ENCODE measurements at regions not wholly inside any gene's neighbourhood (a gene's known extent, or its start where the extent isn't known, plus 50 kb on each side); places are given as distances from the start of the nearest gene placed in this dataset.

DNA sequence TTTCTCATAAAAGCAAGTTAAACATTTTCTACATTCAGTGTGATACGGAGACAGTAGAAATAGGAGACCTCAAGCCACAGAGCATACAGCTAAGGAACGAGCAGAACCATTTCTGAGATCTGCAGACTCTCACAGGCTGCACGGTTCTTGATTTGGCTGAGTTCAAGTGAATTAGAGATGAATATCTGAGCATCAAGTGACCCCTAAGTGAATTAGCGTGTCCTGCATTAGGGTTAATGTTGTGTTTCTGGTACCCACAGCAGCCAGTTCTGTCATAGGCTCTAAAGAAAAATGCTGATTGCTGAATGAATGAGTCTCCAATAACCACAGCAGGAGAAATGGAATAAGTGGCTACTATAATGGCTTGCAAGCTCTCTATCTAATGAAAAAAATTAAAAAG lies 265.9 kb upstream of the SYT4 start:
- no peak for DNase-seq (ENCODE audit: low spot score)
- Mint-ChIP-seq H3K9me3 (peaks cover 10% of the 10 kb centered on the region), H3K36me3 (ENCODE audit: low read depth) (no peaks in the 10 kb centered on the region), H3K4me3 (ENCODE audit: low read depth) (no peak overlapping the region), H3K27me3 (ENCODE audit: low read depth) (no peaks in the 10 kb centered on the region), H3K27ac (no peak overlapping the region), H3K4me1 (ENCODE audit: low read depth) (no peaks in the 10 kb centered on the region)
- intact Hi-C loops (cut with micrococcal nuclease) = no loop called here

DNA sequence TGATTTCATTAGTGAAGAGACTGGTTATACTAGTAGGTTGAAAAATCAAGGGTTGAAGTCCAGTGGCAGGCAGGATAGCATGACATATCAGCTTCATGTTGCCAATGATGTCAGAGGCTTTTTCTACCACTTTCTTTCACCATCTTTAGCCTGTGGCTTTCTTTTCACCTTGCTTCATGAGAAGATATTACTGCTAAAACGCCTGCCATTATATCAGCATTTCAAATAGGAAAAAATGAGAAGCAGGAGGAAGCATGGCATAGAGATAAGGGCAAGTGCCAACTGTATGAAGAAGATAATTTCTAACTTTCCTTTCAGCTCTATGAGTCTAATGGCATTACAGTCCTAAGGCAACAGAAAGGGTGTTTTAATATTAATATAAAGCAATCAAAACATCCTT lies 270.2 kb upstream of the SYT4 start:
- no peaks in the 10 kb centered on the region for H3K4me1 Mint-ChIP-seq (ENCODE audit: low read depth)
- intact Hi-C loops (cut with micrococcal nuclease) = no loop called here
- H3K4me3 Mint-ChIP-seq (ENCODE audit: low read depth) = no peak overlapping the region
- H3K27me3 Mint-ChIP-seq (ENCODE audit: low read depth) = no peaks in the 10 kb centered on the region
- H3K36me3 Mint-ChIP-seq (ENCODE audit: low read depth) = no peaks in the 10 kb centered on the region
- peaks cover 19% of the 10 kb centered on the region for H3K9me3 Mint-ChIP-seq
- H3K27ac Mint-ChIP-seq = no peak overlapping the region
- DNase-seq (ENCODE audit: low spot score) = no peak

DNA sequence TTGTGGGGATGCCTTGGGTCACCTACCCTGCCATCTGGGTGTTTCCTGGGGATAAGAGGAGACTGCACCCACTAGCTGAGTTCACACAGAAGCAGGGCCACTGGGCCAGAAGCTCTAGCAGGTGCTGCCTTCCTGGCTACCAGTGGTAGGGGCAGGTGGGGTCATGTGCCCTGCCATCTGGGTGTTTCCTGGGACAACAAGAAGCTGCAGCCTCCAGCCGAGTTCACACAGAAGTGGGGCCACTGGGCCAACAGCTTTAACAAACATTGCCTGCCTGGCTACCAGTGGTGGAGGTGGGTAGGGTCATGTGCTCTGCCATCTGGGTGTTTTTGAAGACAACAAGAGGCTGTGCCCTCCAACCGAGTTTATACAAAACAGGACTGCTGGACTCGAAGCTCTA lies 282.2 kb upstream of the SYT4 start:
- intact Hi-C loops (cut with micrococcal nuclease) = no loop called here
- Mint-ChIP-seq H3K4me1 (ENCODE audit: low read depth) (no peaks in the 10 kb centered on the region), H3K27ac (no peak overlapping the region), H3K27me3 (ENCODE audit: low read depth) (no peaks in the 10 kb centered on the region), H3K9me3 (peaks cover 9% of the 10 kb centered on the region), H3K36me3 (ENCODE audit: low read depth) (no peaks in the 10 kb centered on the region), H3K4me3 (ENCODE audit: low read depth) (no peak overlapping the region)
- DNase-seq (ENCODE audit: low spot score) = no peak

DNA sequence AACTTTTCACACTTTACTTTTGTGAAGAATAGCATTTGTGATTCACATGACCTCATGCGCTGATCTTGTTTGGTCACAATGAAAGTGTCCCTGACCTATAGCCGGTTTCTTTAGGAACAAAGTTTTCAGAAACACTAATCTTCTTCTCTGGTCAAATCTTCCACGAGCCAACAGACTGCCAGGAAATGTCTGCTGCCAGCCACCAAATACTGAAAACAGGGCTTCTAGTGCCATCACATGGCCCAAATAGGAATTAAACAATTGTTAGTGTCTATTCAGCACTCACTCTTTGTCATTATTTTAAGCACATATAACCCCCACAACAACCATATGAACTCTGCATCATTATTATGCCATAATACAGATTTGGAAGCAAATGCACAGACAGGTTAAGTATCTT lies 286.5 kb upstream of the SYT4 start:
- intact Hi-C loops (cut with micrococcal nuclease) = no loop called here

DNA sequence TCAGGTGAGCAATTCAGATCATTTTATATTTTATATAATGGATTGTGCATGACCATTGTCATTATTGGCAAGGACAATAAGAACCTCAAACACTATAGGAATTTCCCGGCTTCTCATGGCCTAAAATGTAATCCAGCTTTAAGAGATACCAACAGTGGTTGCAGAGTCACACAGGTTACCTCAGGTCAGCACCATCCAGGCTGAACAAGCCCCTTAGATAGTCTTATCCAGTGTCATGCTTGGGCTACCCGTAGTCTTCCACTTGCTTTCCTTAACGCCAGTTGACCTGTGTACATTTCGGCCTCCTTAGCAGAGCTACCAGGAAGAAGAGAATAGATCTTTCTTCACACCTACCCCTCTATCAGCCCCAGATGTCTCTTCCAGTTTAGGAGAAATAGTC lies 293.3 kb upstream of the SYT4 start:
- Mint-ChIP-seq H3K9me3 (no peaks in the 10 kb centered on the region), H3K4me3 (ENCODE audit: low read depth) (no peak overlapping the region), H3K36me3 (ENCODE audit: low read depth) (no peaks in the 10 kb centered on the region), H3K4me1 (ENCODE audit: low read depth) (peaks cover 2% of the 10 kb centered on the region), H3K27me3 (ENCODE audit: low read depth) (no peaks in the 10 kb centered on the region), H3K27ac (no peak overlapping the region)
- intact Hi-C loops (cut with micrococcal nuclease) = loop anchor here (2.0 kb wide), 1 partner anchor 16 kb away; no protein-coding TSS in a partner anchor
- no peak for DNase-seq (ENCODE audit: low spot score)

More for the DNA sequence above, 286.5 kb upstream of the SYT4 start:
- no peaks in the 10 kb centered on the region for H3K4me1 Mint-ChIP-seq (ENCODE audit: low read depth)
- no peak overlapping the region for H3K27ac Mint-ChIP-seq
- H3K9me3 Mint-ChIP-seq = peaks cover under 1% of the 10 kb centered on the region
- no peaks in the 10 kb centered on the region for H3K36me3 Mint-ChIP-seq (ENCODE audit: low read depth)
- no peaks in the 10 kb centered on the region for H3K27me3 Mint-ChIP-seq (ENCODE audit: low read depth)
- no peak for DNase-seq (ENCODE audit: low spot score)
- H3K4me3 Mint-ChIP-seq (ENCODE audit: low read depth) = no peak overlapping the region

DNA sequence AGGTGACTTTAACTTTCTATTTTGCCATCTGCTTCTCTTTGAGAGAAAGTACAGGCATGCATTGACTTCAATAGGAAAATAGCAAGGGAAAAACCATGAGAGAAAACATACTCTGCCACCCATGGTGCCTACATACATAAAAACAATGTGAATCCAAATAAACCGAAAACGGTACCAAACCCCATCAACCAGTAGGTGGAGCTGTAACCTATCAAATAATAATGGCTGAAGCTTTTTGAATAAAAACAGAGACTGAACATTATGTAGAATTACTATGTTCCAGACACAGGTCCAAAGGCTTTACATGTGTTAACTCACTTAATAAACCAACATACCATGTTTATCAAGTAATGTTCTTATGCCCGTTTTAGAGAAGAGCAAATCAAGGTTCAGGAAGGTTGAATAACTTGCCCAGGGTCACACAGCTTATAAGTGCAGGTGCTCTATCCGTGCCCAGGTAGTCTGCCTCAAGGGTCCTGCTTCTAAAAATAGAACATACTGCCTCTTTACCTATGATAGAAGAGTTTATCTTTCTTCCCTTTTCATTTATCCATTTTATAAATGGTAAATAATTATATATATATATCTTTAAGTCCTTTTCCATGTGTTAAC lies 293.9 kb upstream of the SYT4 start:
- no peak for DNase-seq (ENCODE audit: low spot score)
- no peaks in the 10 kb centered on the region for H3K9me3 Mint-ChIP-seq
- no peak overlapping the region for H3K4me3 Mint-ChIP-seq (ENCODE audit: low read depth)

DNA sequence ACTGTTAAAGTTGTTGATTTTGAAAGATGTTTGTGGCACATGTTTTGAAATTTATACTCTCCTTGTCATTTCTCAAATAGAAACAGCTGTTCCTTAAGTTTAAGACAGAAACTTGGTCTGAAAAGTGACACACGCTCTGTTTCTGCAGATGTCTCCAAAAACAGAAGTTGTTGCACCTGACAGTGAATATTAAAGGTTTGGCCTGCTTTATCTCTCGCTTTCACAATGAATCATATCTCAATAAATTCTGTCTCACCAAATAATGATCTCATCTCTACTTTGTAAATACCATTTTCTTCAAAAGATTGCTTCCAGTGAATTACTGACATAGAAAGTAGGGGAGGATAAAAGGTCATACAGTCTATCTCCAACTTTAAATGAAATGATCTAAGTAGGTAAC lies 294.9 kb upstream of the SYT4 start:
- intact Hi-C loops (cut with micrococcal nuclease) = no loop called here
- H3K36me3 Mint-ChIP-seq (ENCODE audit: low read depth) = no peaks in the 10 kb centered on the region
- H3K9me3 Mint-ChIP-seq = no peaks in the 10 kb centered on the region
- H3K27ac Mint-ChIP-seq = no peak overlapping the region
- no peak for DNase-seq (ENCODE audit: low spot score)
- H3K4me3 Mint-ChIP-seq (ENCODE audit: low read depth) = no peak overlapping the region
- H3K4me1 Mint-ChIP-seq (ENCODE audit: low read depth) = peaks cover 2% of the 10 kb centered on the region
- no peaks in the 10 kb centered on the region for H3K27me3 Mint-ChIP-seq (ENCODE audit: low read depth)

More for the DNA sequence above, 293.9 kb upstream of the SYT4 start:
- H3K4me1 Mint-ChIP-seq (ENCODE audit: low read depth) = peaks cover 2% of the 10 kb centered on the region
- H3K27ac Mint-ChIP-seq = no peak overlapping the region
- no peaks in the 10 kb centered on the region for H3K36me3 Mint-ChIP-seq (ENCODE audit: low read depth)
- no peaks in the 10 kb centered on the region for H3K27me3 Mint-ChIP-seq (ENCODE audit: low read depth)
- intact Hi-C loops (cut with micrococcal nuclease) = loop anchor here (2.0 kb wide), 1 partner anchor 16 kb away; no protein-coding TSS in a partner anchor

DNA sequence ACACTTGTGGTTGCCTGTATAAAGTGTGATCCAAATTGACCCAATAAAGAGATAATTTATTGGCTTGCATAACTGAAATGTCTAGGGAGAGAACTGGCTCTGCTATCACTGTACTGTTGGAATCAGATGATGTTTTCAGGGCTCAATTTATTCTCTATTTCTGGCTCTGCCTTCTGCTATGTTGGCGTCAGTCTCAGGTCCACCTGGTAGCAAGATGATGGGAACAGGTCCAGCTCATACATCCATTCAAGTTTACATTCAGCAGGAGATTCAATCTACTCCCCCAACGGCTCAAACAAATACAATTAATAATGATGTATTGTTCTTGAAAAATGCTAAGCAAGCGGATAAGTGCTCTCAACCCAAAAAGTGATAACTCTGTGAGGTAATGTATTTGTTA lies 297.7 kb upstream of the SYT4 start:
- H3K4me1 Mint-ChIP-seq (ENCODE audit: low read depth) = peaks cover 2% of the 10 kb centered on the region
- no peak overlapping the region for H3K4me3 Mint-ChIP-seq (ENCODE audit: low read depth)
- H3K27me3 Mint-ChIP-seq (ENCODE audit: low read depth) = no peaks in the 10 kb centered on the region
- intact Hi-C loops (cut with micrococcal nuclease) = no loop called here
- H3K9me3 Mint-ChIP-seq = no peaks in the 10 kb centered on the region
- no peaks in the 10 kb centered on the region for H3K36me3 Mint-ChIP-seq (ENCODE audit: low read depth)
- no peak for DNase-seq (ENCODE audit: low spot score)
- no peak overlapping the region for H3K27ac Mint-ChIP-seq

DNA sequence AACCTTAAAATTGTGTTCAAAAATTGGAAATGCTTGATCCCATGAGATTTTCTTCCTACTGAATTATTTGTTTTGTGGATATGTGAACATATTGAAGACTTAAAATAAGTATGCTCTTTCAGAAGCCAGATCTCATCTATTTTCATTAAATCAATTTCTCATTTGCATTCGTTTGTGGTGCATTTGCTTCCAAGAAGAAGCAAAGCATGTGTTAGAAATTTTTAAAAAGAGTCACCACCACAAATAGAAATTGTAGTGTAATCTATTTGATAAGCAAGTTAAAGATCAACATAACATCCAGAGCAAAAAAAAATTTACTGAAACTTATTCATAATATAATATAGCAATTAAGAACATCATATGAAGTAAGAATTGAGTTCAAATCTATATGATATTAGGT lies 300.9 kb upstream of the SYT4 start:
- no peaks in the 10 kb centered on the region for H3K4me1 Mint-ChIP-seq (ENCODE audit: low read depth)
- no peak overlapping the region for H3K4me3 Mint-ChIP-seq (ENCODE audit: low read depth)
- H3K27me3 Mint-ChIP-seq (ENCODE audit: low read depth) = no peaks in the 10 kb centered on the region
- H3K27ac Mint-ChIP-seq = no peak overlapping the region
- intact Hi-C loops (cut with micrococcal nuclease) = no loop called here
- no peaks in the 10 kb centered on the region for H3K36me3 Mint-ChIP-seq (ENCODE audit: low read depth)
- DNase-seq (ENCODE audit: low spot score) = no peak
- H3K9me3 Mint-ChIP-seq = no peaks in the 10 kb centered on the region

DNA sequence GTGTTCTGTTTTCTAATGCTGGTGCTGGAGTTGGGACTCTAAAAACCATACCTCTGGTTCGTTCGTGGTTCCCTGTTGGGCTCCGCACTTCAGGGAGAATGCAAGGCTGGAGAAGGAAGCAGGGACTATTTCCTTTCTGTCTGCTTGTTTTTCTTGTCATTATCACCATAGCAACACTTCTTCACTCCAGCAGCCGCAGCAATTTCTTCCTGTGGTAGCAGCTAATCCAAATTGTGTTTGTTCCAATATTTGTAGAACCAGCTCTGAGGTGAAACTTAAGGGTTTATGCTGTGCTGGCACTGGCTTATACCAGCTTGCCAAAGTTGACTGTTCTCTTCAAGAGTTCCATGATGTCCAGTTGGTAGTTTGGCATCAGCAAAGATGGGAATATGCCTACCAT lies 301.4 kb upstream of the SYT4 start:
- no peaks in the 10 kb centered on the region for H3K4me1 Mint-ChIP-seq (ENCODE audit: low read depth)
- H3K27me3 Mint-ChIP-seq (ENCODE audit: low read depth) = no peaks in the 10 kb centered on the region
- H3K27ac Mint-ChIP-seq = no peak overlapping the region
- H3K9me3 Mint-ChIP-seq = no peaks in the 10 kb centered on the region
- intact Hi-C loops (cut with micrococcal nuclease) = no loop called here
- no peaks in the 10 kb centered on the region for H3K36me3 Mint-ChIP-seq (ENCODE audit: low read depth)
- no peak for DNase-seq (ENCODE audit: low spot score)
- no peak overlapping the region for H3K4me3 Mint-ChIP-seq (ENCODE audit: low read depth)

DNA sequence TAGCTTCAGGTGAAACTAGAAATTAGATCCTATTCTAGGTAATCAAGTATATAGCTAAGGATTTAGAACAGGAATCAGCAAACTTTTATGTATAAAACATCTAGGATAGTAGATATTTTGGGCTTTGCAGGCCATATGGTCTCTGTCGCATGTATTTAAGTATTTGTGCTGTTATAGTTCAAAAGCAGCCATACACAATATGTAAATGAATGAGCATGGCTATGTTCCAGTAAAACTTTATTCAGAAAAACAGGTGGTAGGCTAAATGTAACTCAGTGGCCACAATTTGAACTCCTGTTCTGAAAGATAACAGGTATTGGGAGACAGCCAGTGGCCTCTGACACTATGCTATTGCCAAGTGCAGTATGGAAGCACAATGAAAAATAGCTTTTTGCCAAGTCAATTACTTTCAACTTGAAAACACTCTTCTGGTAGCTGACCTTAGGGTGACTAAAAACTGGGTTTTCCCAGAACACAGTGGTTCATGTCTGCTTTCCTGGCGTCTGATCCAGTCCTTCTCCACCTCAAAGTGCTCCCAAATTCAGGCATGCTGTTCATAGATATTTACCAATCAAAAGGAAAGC lies 304.7 kb upstream of the SYT4 start:
- Mint-ChIP-seq H3K9me3 (no peaks in the 10 kb centered on the region), H3K4me3 (ENCODE audit: low read depth) (no peak overlapping the region), H3K36me3 (ENCODE audit: low read depth) (no peaks in the 10 kb centered on the region), H3K27ac (no peak overlapping the region), H3K4me1 (ENCODE audit: low read depth) (no peaks in the 10 kb centered on the region), H3K27me3 (ENCODE audit: low read depth) (no peaks in the 10 kb centered on the region)
- DNase-seq (ENCODE audit: low spot score) = no peak
- intact Hi-C loops (cut with micrococcal nuclease) = no loop called here

DNA sequence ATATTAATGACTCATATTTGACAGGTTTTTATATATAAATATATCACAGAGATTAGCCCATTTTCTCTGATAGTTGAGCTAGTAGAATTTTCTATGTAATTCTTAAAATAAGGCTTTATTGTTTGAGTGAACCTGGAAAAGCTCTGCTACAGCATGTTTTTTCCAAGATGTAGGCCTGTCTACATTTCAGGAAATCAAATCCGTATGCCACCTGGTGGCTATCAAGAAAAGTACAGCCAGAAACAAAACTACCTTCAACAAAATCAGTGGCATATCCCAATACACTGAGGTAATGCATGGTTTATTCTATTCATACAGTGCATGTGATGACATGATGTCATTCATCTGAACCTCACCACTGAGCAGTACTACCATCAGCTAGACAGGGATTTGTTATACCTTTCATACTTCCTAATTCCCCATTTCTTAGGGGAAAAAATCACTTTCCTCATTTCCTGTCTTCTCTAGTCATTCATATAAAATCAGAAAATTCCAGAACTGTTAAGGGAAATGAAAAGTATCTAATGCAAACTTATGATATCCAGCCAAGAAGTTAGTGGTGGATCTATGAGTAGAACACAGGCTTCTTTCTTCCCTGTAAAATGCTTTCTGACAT lies 310.4 kb upstream of the SYT4 start:
- no peak overlapping the region for H3K4me3 Mint-ChIP-seq (ENCODE audit: low read depth)
- no peak for DNase-seq (ENCODE audit: low spot score)
- no peaks in the 10 kb centered on the region for H3K27me3 Mint-ChIP-seq (ENCODE audit: low read depth)
- no peaks in the 10 kb centered on the region for H3K36me3 Mint-ChIP-seq (ENCODE audit: low read depth)
- H3K9me3 Mint-ChIP-seq = no peaks in the 10 kb centered on the region
- no peaks in the 10 kb centered on the region for H3K4me1 Mint-ChIP-seq (ENCODE audit: low read depth)
- H3K27ac Mint-ChIP-seq = no peak overlapping the region
- intact Hi-C loops (cut with micrococcal nuclease) = loop anchor here (2.0 kb wide), 1 partner anchor 17 kb away; no protein-coding TSS in a partner anchor

DNA sequence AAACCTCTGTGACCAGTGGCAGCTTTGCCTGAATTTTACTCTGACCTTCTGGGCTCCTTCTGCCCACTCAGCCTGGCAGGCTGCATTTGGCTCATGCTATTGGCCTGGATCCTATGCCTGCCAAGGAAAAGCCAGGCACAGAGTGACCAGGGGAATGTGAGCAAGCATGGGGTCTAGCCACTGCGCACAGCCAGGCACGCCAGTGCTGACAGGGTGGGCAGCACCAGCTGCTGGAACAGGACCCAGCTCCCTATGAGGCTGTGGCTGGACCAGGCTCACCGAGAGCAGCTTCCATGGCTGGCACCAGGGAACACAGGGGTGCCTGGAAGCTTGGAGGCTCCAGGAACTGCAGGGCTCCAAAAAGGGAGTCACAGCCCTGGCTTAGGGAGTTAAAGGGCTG lies 311.5 kb upstream of the SYT4 start:
- no peaks in the 10 kb centered on the region for H3K27me3 Mint-ChIP-seq (ENCODE audit: low read depth)

More for the DNA sequence above, 311.5 kb upstream of the SYT4 start:
- DNase-seq (ENCODE audit: low spot score) = no peak
- Mint-ChIP-seq H3K9me3 (no peaks in the 10 kb centered on the region), H3K27ac (no peak overlapping the region), H3K4me1 (ENCODE audit: low read depth) (no peaks in the 10 kb centered on the region), H3K4me3 (ENCODE audit: low read depth) (no peak overlapping the region), H3K36me3 (ENCODE audit: low read depth) (no peaks in the 10 kb centered on the region)
- intact Hi-C loops (cut with micrococcal nuclease) = no loop called here
